Left lung (tissue), 4 donors: ENCODE measurements at regions not wholly inside any gene's neighbourhood (a gene's known extent, or its start where the extent isn't known, plus 50 kb on each side); places are given as distances from the start of the nearest gene placed in this dataset.
"Not testable (repeated sequence)": the region's sequence is repeated elsewhere in the genome, so short reads cannot be mapped to it uniquely, and the experiment has no call there.

ENCODE experiments used
- ATAC-seq: fragments of 200-7000 bp; cut with Tn5 transposase; one replicate; pipeline ENCODE4 v1.9.1; 2020; ENCODE audit warnings: moderate library complexity
- DNase-seq, 4 donors: peaks; one replicate each; pipeline ENCODE4 v3.0.0-alpha.2; 2013 to 2020
- H3K27ac ChIP-seq, 2 donors: fragments of 200-600 bp; sonication (generic) in 1 of 2; one replicate each; pipeline versions ENCODE4 v1.5.0 to v1.8.0; 2020 to 2021
- H3K27me3 ChIP-seq, 2 donors: fragments of 200-600 bp; sonication (generic) in 1 of 2; one replicate each; pipeline versions ENCODE4 v1.5.0 to v1.8.0; 2020 to 2021
- H3K36me3 ChIP-seq, 2 donors: fragments of 200-600 bp; sonication (generic) in 1 of 2; one replicate each; pipeline versions ENCODE4 v1.5.0 to v1.8.0; 2020 to 2021
- H3K4me1 ChIP-seq, 2 donors: fragments of 200-600 bp; one replicate each; pipeline ENCODE4 v1.8.0; 2021
- H3K4me3 ChIP-seq, 2 donors: fragments of 200-600 bp; sonication (generic) in 1 of 2; one replicate each; pipeline versions ENCODE4 v1.5.0 to v1.8.0; 2020 to 2021; ENCODE audit warnings: mild to moderate bottlenecking in 1 of 2
- H3K9me3 ChIP-seq, 2 donors: fragments of 200-600 bp; sonication (generic) in 1 of 2; one replicate each; pipeline versions ENCODE4 v1.5.0 to v1.8.0; 2020 to 2021
- intact Hi-C, 2 donors: fragments of 100-400 bp; cut with DNase I; formaldehyde crosslinking; loops; one replicate each; pipeline versions ENCODE4 v1.11.2 to v1.14.2; 2022
- TF ChIP-seq, protein P1 (sequence below), 2 donors: fragments of 200-600 bp; sonication (generic) in 1 of 2; IDR thresholded peaks; one replicate each; pipeline versions ENCODE4 v1.5.0 to v1.8.0; 2021; ENCODE audit warnings: antibody characterized with exemption in 2 of 2
- donor health status: DM: no; HTN: yes; CAD: no.
- donor health status: DM: no; HTN: no; CAD: no.

DNA sequence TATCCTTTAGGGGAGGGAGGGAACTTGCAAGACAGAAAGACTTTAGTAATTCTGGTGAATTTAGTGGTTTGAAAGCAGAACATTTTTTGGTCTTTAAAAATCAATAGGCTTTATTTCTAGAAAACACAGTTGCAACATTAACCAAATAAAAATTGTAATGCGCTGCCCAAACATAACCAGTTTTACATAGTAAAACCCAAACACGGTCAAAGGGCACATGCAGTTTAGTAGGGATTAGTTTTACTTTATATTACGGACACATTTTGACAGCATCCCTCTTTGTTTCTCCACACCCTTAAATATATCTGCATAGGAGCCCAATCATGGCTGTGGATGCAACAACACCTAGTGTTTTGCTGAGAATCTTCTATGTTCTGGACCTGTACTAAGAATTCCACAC, 156.7 kb downstream of the NR2F2 start:
- no peaks in the 10 kb centered on the region for H3K4me1 ChIP-seq
- TF ChIP-seq, protein P1, sequence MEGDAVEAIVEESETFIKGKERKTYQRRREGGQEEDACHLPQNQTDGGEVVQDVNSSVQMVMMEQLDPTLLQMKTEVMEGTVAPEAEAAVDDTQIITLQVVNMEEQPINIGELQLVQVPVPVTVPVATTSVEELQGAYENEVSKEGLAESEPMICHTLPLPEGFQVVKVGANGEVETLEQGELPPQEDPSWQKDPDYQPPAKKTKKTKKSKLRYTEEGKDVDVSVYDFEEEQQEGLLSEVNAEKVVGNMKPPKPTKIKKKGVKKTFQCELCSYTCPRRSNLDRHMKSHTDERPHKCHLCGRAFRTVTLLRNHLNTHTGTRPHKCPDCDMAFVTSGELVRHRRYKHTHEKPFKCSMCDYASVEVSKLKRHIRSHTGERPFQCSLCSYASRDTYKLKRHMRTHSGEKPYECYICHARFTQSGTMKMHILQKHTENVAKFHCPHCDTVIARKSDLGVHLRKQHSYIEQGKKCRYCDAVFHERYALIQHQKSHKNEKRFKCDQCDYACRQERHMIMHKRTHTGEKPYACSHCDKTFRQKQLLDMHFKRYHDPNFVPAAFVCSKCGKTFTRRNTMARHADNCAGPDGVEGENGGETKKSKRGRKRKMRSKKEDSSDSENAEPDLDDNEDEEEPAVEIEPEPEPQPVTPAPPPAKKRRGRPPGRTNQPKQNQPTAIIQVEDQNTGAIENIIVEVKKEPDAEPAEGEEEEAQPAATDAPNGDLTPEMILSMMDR (IDR thresholded peaks at IDR 0.05), result no peak
- ATAC-seq (no peak), DNase-seq (no peak)
- H3K9me3 ChIP-seq, result no peaks in the 10 kb centered on the region
- no peak overlapping the region for H3K27ac ChIP-seq
- intact Hi-C loops, result no loop called here
- no peaks in the 10 kb centered on the region for H3K36me3 ChIP-seq
- no peak overlapping the region for H3K4me3 ChIP-seq
- H3K27me3 ChIP-seq, result peaks cover 0 to 22% of the 10 kb centered on the region in 2 donors

DNA sequence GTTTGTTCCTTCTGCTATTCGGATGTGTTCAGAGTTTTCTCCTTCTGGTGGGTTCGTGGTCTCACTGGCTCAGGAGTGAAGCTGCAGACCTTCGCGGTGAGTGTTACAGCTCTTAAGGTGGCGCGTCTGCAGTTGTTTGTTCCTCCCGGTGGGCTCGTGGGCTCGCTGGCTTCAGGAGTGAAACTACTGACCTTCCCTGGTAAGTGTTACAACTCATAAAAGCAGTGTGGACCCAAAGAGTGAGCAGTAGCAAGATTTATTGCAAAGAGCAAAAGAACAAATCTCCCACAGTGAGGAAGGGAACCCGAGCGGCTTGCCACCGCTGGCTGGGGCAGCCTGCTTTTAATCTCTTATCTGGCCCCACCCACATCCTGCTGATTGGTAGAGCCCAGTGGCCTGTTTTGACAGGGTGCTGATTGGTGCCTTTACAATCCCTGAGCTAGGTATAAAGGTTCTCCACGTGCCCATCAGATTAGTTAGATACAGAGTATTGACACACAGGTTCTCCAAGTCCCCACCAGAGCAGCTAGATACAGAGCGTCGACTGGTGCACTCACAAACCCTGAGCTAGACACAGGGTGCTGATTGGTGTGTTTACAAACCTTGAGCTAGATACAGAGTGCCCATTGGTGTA, 160.7 kb downstream of the NR2F2 start:
- H3K27ac ChIP-seq, intact Hi-C loops, H3K9me3 ChIP-seq, H3K4me1 ChIP-seq, H3K36me3 ChIP-seq, H3K4me3 ChIP-seq, DNase-seq, ATAC-seq: not testable (repeated sequence)
- peaks cover 0 to 16% of the 10 kb centered on the region in 2 donors for H3K27me3 ChIP-seq

DNA sequence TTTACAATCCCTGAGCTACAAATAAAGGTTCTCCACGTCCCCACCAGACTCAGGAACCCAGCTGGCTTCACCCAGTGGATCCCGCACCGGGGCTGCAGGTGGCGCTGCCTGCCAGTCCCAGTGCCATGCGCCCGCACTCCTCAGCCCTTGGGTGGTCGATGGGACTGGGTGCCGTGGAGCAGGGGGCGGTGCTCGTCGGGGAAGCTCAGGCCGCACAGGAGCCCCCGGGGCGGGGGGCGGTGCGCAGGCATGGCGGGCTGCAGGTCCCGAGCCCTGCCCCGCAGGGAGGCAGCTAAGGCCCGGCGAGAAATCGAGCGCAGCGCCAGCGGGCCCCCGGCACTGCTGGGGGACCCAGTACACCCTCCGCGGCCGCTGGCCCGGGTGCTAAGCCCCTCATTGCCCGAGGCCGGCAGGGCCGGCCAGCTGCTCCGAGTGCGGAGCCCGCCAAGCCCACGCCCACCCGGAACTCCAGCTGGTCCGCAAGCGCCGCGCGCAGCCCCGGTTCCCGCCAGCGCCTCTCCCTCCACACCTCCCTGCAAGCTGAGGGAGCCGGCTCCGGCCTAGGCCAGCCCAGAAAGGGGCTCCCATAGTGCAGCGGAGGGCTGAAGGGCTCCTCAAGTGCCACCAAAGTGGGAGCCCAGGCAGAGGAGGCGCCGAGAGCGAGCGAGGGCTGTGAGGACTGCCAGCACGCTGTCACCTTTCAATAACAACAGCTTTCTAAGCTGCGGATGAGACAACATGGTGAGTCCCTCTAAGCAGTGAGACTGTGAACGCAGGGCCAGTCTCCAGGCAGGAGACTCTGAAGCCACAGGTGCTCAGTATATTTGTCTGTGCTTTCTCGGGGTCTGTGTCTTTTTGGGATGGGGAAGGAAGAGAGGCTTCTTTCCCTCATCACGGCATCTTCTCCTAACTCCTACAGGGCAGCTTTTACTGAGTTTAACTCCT, 161.5 kb downstream of the NR2F2 start:
- H3K4me1 ChIP-seq, ATAC-seq, H3K36me3 ChIP-seq, H3K9me3 ChIP-seq, H3K4me3 ChIP-seq, intact Hi-C loops, H3K27ac ChIP-seq: not testable (repeated sequence)
- peaks cover 0 to 15% of the 10 kb centered on the region in 2 donors for H3K27me3 ChIP-seq
- DNase-seq, result peak in 1 of 4 donors; percentile 65

DNA sequence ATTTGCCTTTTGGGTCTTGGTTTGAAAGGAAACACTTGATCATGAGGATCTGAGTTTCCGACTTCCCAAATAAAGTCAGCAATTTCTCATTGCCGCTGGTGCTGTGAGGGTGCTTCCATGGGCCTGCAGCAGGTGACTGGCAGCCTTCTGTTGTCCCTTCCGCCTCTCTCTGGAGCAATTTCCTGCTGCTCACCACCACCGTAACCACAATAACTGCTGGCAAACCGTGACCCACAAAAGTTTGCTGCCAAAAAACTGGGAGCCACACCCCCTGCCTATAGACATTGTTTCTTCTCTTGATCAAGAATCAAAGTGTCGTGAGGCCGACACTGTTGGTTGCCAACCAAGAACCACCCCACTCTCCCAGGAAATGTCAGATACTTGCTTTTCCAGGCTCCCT, 164.0 kb downstream of the NR2F2 start:
- Histone ChIP-seq H3K27me3 (no peaks in the 10 kb centered on the region), H3K9me3 (no peaks in the 10 kb centered on the region), H3K4me3 (no peak overlapping the region), H3K27ac (no peak overlapping the region), H3K4me1 (no peaks in the 10 kb centered on the region), H3K36me3 (no peaks in the 10 kb centered on the region)
- intact Hi-C loops, result no loop called here
- ATAC-seq (no peak), DNase-seq (no peak)
- TF ChIP-seq, protein P1 (IDR thresholded peaks at IDR 0.05), result no peak

DNA sequence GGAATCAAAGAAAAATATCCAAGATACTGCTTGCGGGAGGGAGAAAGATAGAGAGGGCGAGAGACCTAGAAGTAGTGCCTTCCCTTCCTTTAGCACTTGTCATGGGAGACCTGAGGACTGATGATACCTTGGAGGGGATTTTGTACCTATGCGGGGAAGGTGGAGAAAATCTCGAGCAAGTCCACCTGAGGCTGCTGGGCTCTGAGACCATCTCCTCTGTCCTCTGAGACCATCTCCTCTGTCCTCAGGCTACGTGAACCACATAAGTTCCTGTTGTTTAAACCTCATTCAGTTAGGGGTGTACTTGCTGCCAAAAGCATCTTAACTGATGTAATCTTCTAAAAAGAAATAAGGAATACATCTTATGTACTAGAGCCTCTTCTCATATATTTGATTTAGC, 164.9 kb downstream of the NR2F2 start:
- ATAC-seq, result no peak
- Histone ChIP-seq H3K4me1 (no peaks in the 10 kb centered on the region), H3K4me3 (no peak overlapping the region), H3K27me3 (no peaks in the 10 kb centered on the region), H3K9me3 (no peaks in the 10 kb centered on the region), H3K27ac (no peak overlapping the region), H3K36me3 (no peaks in the 10 kb centered on the region)
- intact Hi-C loops, result no loop called here
- TF ChIP-seq, protein P1 (IDR thresholded peaks at IDR 0.05), result no peak
- no peak for DNase-seq

DNA sequence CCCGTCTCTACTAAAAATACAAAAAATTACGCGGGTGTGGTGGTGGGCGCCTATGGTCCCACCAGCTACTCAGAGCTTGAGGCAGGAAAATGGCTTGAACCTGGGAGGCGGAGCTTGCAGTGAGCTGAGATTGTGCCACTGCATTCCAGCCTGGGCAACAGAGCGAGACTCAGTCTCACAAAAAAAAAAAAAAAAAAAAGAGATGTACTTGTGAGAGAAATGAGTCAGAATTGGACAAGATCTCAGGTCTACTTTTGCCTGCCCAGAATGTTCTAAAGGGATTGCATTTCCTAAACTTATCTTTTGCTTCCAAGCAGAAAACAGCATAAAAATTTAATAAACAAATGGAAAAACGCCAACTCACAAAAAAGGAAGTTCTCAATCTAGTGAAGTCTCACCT, 167.5 kb downstream of the NR2F2 start:
- Histone ChIP-seq H3K9me3 (no peaks in the 10 kb centered on the region), H3K27me3 (no peaks in the 10 kb centered on the region), H3K27ac (no peak overlapping the region), H3K4me3 (no peak overlapping the region), H3K36me3 (no peaks in the 10 kb centered on the region), H3K4me1 (no peaks in the 10 kb centered on the region)
- intact Hi-C loops, result no loop called here
- TF ChIP-seq, protein P1 (IDR thresholded peaks at IDR 0.05), result no peak
- DNase-seq, result no peak
- no peak for ATAC-seq
